GM12865 (cell line): ENCODE measurements at regions not wholly inside any gene's neighbourhood (a gene's known extent, or its start where the extent isn't known, plus 50 kb on each side); places are given as distances from the start of the nearest gene placed in this dataset.

Experiments used
- DNase-seq: peaks from one replicate; pipeline ENCODE4 v3.0.0; 2010; ENCODE audit warnings: low read depth
- H3K4me3 ChIP-seq: 2 replicates; pipeline ENCODE4 v1.5.1; 2011; ENCODE audit warnings: mild to moderate bottlenecking, low read depth, low read length, control low read depth
- CTCF ChIP-seq: IDR thresholded peaks from 2 replicates; pipeline ENCODE4 v1.5.1; 2011; ENCODE audit warnings: low read length, control low read depth, low read depth, inconsistent platforms; ENCODE audit not compliant: insufficient read depth; ENCODE audit errors: missing control alignments

GRCh38 chr6:144729502-144729901 is 444.4 kb downstream of the UTRN start:
- TF ChIP-seq CTCF, result no peak
- DNase-seq, result peak; percentile 26
- no peak overlapping the region for H3K4me3 ChIP-seq

- DNase-seq, result peak; percentile 35
- H3K4me3 ChIP-seq, result no peak overlapping the region
- no peak for TF ChIP-seq CTCF
Observed at GRCh38 chr6:144730088-144730645, 445.0 kb downstream of the UTRN start.

GRCh38 chr6:144731229-144731628 is 446.1 kb downstream of the UTRN start:
- TF ChIP-seq CTCF, result no peak
- DNase-seq, result no peak
- no peak overlapping the region for H3K4me3 ChIP-seq

- no peak for DNase-seq
- TF ChIP-seq CTCF, result no peak
- no peak overlapping the region for H3K4me3 ChIP-seq
Observed at GRCh38 chr6:144736763-144737162, 451.6 kb downstream of the UTRN start.

DNA sequence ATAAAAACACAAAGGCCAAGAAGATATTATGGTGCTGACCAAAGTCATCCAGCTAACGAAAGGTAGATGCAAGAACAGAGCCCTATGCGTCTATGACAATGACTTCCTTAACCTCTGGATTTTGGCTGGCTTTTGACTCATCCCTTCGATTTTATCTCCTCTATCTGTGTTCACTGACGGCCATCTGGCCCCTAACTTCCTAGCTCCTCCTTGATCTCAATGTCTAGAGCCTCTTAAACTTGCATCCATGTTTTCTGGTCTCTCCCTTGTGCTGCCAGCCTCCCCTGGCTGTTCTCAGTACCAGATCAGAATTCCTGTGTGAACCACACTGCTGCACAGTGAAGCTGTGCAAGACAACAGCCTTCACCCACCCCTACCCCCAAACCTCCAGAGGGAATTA is 452.9 kb downstream of the UTRN start:
- H3K4me3 ChIP-seq, result no peak overlapping the region
- no peak for TF ChIP-seq CTCF
- DNase-seq, result no peak

GRCh38 chr6:144739873-144740272 is 454.7 kb downstream of the UTRN start:
- no peak for TF ChIP-seq CTCF
- DNase-seq, result no peak
- no peak overlapping the region for H3K4me3 ChIP-seq

DNA sequence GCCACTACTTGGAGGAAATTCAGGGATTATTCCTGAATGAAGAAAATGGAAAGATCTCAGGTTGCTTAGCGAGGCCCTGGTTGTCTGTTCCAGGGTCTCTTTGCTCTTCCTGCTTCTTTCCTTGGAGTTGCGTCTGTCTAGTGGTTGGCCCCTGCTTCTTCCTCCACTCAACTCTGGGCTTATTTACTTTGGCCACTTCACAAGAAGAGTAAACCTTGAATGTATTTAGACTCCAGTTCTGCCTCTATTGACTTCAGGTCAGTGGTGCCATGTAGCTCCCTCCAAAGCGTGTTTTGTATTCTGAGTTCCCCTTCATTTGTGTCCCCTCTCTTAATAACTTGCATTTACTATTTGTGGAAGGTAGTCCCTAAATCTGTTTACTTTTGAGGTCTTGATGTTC is 456.5 kb downstream of the UTRN start:
- DNase-seq, result no peak
- no peak overlapping the region for H3K4me3 ChIP-seq
- TF ChIP-seq CTCF, result no peak
